ENCODE measurements at regions not wholly inside any gene's neighbourhood (a gene's known extent, or its start where the extent isn't known, plus 50 kb on each side); places are given as distances from the start of the nearest gene placed in this dataset.

DNA sequence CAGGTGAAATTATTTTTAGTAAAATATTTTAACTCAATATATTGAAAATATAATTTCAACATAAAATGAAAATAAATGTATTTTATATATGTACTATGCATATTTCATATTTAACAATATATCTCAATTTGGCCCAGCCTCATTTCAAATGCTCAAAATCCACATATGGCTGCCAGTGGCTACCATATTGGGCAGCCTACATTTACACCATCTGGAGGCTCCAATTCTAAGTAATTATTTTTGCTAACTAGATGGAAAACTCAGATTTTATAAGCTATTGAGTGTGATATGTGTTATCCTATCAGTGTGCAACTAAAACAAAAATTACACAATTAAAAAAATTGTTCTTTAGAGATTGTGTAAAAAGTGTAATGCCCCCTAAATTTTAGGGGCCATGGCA, 96.9 kb downstream of the SOX4 start:
- TF ChIP-seq EZH2 (IDR thresholded peaks at IDR 0.05; ENCODE audit: insufficient read depth, poor library complexity, severe bottlenecking), result no peak
- TF ChIP-seq EZH2phosphoT487 (IDR thresholded peaks at IDR 0.05; ENCODE audit: insufficient read depth, low read depth), result no peak
